GM12865 (cell line): ENCODE measurements at regions not wholly inside any gene's neighbourhood (a gene's known extent, or its start where the extent isn't known, plus 50 kb on each side); places are given as distances from the start of the nearest gene placed in this dataset.

Source experiments
- DNase-seq: peaks from one replicate; pipeline ENCODE4 v3.0.0; 2010; ENCODE audit warnings: low read depth
- H3K4me3 ChIP-seq: 2 replicates; pipeline ENCODE4 v1.5.1; 2011; ENCODE audit warnings: mild to moderate bottlenecking, low read depth, low read length, control low read depth
- TF ChIP-seq, protein P1 (sequence below): IDR thresholded peaks from 2 replicates; pipeline ENCODE4 v1.5.1; 2011; ENCODE audit warnings: low read length, control low read depth, low read depth, inconsistent platforms; ENCODE audit not compliant: insufficient read depth; ENCODE audit errors: missing control alignments

DNA sequence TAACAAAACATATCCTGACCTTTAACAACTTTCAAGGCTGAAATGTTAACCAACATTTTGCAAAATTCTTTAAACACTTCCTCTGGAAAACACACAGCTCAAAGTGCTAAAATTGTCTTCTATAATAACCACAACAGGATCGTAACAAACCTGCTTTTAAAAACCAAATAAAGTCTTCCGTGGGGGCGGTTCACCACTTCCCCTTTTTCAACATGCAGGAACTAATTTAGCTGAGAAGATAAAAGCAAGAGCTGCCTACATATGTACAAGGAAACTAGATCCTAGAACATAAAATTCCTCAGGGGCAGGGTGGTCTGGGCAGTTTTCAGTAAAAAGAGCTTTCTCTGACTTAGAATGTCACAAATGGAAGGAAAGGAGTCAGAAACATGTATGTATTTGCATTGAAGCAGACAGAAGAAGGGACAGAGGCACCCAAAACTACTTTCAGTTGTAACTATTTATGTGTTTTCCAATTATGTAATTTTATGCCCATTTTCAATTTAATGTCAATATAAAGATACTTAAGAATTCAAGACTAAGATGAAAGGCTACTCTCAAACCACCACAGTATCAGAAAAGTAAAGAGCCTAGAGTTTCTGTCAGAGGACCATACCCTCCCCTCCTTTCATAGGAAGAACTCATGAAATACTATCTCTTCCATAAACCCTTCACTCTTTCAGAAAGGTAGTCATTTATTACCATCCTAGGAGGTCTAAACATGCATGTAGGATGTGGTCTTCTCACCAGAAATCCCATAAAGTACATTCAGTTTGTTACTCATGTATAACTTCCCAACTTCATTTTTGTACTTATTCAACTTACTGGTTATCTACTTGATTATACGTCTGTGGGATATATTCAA lies 185.9 kb upstream of the RASA1 start:
- DNase-seq = peak; percentile 82
- H3K4me3 ChIP-seq = peak overlapping the region; percentile 38
- TF ChIP-seq, protein P1, sequence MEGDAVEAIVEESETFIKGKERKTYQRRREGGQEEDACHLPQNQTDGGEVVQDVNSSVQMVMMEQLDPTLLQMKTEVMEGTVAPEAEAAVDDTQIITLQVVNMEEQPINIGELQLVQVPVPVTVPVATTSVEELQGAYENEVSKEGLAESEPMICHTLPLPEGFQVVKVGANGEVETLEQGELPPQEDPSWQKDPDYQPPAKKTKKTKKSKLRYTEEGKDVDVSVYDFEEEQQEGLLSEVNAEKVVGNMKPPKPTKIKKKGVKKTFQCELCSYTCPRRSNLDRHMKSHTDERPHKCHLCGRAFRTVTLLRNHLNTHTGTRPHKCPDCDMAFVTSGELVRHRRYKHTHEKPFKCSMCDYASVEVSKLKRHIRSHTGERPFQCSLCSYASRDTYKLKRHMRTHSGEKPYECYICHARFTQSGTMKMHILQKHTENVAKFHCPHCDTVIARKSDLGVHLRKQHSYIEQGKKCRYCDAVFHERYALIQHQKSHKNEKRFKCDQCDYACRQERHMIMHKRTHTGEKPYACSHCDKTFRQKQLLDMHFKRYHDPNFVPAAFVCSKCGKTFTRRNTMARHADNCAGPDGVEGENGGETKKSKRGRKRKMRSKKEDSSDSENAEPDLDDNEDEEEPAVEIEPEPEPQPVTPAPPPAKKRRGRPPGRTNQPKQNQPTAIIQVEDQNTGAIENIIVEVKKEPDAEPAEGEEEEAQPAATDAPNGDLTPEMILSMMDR = no peak

DNA sequence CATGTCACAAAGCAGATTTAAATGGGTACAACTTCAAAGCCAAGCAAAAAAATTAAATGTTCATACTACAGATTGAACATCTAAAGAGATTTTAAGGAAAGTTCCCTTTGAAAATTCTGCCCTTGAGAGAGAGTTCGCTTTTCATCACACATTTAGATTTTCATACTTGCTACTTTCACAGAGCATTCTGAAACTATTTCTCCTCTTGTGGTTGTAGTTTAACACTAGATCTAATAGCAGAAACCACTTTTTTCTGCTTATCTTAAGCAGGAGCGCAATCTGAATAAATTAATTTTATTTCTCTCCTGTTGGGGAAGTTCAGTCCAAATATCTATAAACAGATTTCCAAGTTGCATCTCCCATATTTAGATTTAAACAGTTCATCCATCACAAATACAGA lies 173.3 kb upstream of the RASA1 start:
- TF ChIP-seq, protein P1 = no peak
- no peak for DNase-seq
- H3K4me3 ChIP-seq = no peak overlapping the region

DNA sequence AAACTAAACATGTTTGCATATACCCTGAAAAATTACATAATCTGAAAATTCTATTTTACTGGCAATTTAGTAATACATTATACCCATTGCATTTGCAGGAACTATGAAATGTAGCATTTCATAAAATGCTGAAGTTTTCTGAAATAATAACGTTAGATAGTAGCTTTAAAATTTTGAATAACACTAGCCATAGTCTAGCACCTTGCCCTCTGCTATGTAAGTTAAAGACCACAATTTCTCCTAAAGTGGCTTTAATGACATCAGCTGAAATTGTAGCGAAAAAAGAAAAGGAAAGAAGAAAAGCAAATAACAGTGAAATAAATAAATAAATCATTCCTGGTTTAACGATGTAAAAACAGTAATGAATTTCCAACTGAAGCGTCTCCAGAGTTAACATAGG lies 172.8 kb upstream of the RASA1 start:
- DNase-seq = no peak
- no peak overlapping the region for H3K4me3 ChIP-seq
- TF ChIP-seq, protein P1 = no peak

DNA sequence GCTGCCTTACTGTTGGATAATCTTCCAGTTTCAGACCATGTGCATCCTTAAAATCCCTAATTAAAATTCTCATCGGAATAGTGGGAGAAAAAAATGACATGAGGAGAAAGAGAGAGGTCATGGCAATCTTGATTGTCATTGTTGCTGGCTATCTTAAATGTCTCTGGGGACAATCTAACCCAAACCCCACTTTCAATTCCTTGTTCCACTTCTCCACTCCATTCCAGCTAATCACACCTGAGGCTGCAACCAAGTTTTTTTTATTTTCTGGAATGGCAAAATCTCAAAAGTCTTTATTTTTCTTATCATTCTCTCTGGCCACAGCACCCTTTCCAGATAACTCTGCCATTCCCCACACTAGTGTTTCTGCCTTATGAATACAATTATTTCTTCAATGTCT lies 171.9 kb upstream of the RASA1 start:
- no peak for DNase-seq
- no peak overlapping the region for H3K4me3 ChIP-seq
- TF ChIP-seq, protein P1 = no peak

DNA sequence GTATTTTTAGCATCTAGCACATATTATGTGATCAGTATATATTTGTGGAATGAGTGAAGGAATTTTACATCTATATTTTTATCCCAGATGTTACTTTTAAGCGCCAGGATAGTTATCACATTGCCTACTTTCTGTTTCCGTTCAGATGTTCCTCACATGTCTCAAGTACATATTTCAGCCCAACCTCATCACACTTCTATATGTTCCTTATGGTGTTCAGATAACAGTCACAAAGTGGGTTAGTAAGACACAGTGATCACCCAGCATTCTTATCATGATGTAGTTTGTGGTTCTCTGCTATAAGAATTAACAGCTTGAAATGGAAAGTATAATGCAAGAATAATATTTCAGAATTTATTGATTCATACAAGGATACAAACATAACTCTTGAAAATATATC lies 170.0 kb upstream of the RASA1 start:
- H3K4me3 ChIP-seq = no peak overlapping the region
- TF ChIP-seq, protein P1 = no peak
- no peak for DNase-seq

DNA sequence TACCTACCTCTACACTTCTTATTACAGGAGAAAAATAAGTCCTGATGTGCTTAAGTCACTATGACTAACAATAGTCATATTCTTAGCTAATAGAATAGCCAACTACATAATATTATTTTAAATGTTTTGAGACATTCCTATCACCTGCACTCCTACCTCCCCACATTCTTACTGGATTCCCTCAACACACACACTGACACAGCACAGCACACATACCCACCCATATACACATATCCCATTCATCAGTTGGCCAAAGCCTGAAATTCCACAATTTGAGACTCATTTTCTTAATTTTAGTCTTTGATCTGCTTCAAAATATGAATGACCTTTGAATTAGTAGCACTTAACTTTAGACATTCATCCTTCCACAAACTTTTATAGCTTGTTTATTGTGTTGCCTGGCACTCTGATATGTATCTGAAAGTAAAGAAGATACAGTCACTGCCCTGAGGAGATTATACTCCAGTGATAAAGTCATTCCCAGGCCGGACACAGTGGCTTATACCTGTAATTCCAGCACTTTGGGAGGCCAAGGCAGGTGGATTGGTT lies 168.3 kb upstream of the RASA1 start:
- no peak overlapping the region for H3K4me3 ChIP-seq
- TF ChIP-seq, protein P1 = no peak
- DNase-seq = no peak
